SK-N-SH treated with all-trans-retinoic acid at 6 μM for 48 hours (cell line): ENCODE measurements at regions not wholly inside any gene's neighbourhood (a gene's known extent, or its start where the extent isn't known, plus 50 kb on each side); places are given as distances from the start of the nearest gene placed in this dataset.

Source experiments
- ARNTL ChIP-seq: fragments of 450-650 bp; formaldehyde crosslinking; IDR thresholded peaks from 2 replicates; pipeline ENCODE4 v1.5.0; 2020; ENCODE audit warnings: low read depth, mild to moderate bottlenecking, moderate library complexity, borderline replicate concordance
- ESRRG ChIP-seq: fragments of 250-450 bp; sonication (Bioruptor Pico); IDR thresholded peaks from 2 replicates; pipeline ENCODE4 v1.6.1; 2021; ENCODE audit warnings: mild to moderate bottlenecking
- GLIS3 ChIP-seq: fragments of 250-450 bp; sonication (Bioruptor Pico); IDR thresholded peaks from 2 replicates; pipeline ENCODE4 v1.5.0; 2020; ENCODE audit warnings: mild to moderate bottlenecking, moderate library complexity
- OSR1 ChIP-seq: fragments of 250-450 bp; sonication (Bioruptor Pico); IDR thresholded peaks from 2 replicates; pipeline ENCODE4 v1.8.0; 2022; ENCODE audit warnings: moderate library complexity, mild to moderate bottlenecking, inconsistent platforms
- POU6F1 ChIP-seq: fragments of 250-450 bp; sonication (Bioruptor Pico); IDR thresholded peaks from 2 replicates; pipeline ENCODE4 v1.8.0; 2021; ENCODE audit warnings: low read depth, mild to moderate bottlenecking, moderate library complexity, borderline replicate concordance
- PPARA ChIP-seq: fragments of 250-450 bp; sonication (Bioruptor Pico); IDR thresholded peaks from 2 replicates; pipeline ENCODE4 v1.5.0; 2020; ENCODE audit warnings: mild to moderate bottlenecking, borderline replicate concordance
- RARB ChIP-seq: fragments of 250-450 bp; sonication (Bioruptor Pico); IDR thresholded peaks from 2 replicates; pipeline ENCODE4 v1.8.0; 2021; ENCODE audit warnings: mild to moderate bottlenecking, moderate library complexity
- TCF4 ChIP-seq: fragments of 250-450 bp; sonication (Bioruptor Pico); IDR thresholded peaks from 2 replicates; pipeline ENCODE4 v1.8.0; 2021; ENCODE audit warnings: mild to moderate bottlenecking, moderate library complexity, borderline replicate concordance
- ZC3H10 ChIP-seq: fragments of 250-450 bp; sonication (Bioruptor Pico); IDR thresholded peaks from 2 replicates; pipeline ENCODE4 v1.5.1; 2021; ENCODE audit warnings: mild to moderate bottlenecking, moderate library complexity
- ZFP3 ChIP-seq: fragments of 250-450 bp; sonication (Bioruptor Pico); IDR thresholded peaks from 2 replicates; pipeline ENCODE4 v1.5.0; 2020; ENCODE audit warnings: mild to moderate bottlenecking, moderate library complexity
- ZNF70 ChIP-seq: fragments of 450-650 bp; formaldehyde crosslinking; IDR thresholded peaks from 2 replicates; pipeline ENCODE4 v1.5.0; 2020; ENCODE audit warnings: mild to moderate bottlenecking, moderate library complexity
- ZNF8 ChIP-seq: fragments of 450-650 bp; formaldehyde crosslinking; IDR thresholded peaks from 2 replicates; pipeline ENCODE4 v1.5.0; 2020; ENCODE audit warnings: mild to moderate bottlenecking, moderate library complexity
- TF ChIP-seq, protein P1 (sequence below): fragments of 250-450 bp; sonication (Bioruptor Pico); IDR thresholded peaks from 2 replicates; pipeline ENCODE4 v1.5.1; 2020; ENCODE audit warnings: low read depth, mild to moderate bottlenecking, moderate library complexity
- TF ChIP-seq, protein P2 (sequence below): fragments of 250-450 bp; sonication (Bioruptor Pico); IDR thresholded peaks from 2 replicates; pipeline ENCODE4 v1.8.0; 2020; ENCODE audit warnings: mild to moderate bottlenecking, moderate library complexity, borderline replicate concordance

- TF ChIP-seq ZFP3 (no peak), ESRRG (no peak), RARB (CRISPR knock-in tag) (no peak), POU6F1 (no peak), ZC3H10 (CRISPR knock-in tag) (no peak), ZNF8 (no peak), OSR1 (CRISPR knock-in tag) (no peak), GLIS3 (CRISPR knock-in tag) (no peak), TCF4 (CRISPR knock-in tag) (no peak), PPARA (CRISPR knock-in tag) (no peak), ARNTL (CRISPR knock-in tag) (no peak), ZNF70 (CRISPR knock-in tag) (no peak)
- TF ChIP-seq, protein P1, sequence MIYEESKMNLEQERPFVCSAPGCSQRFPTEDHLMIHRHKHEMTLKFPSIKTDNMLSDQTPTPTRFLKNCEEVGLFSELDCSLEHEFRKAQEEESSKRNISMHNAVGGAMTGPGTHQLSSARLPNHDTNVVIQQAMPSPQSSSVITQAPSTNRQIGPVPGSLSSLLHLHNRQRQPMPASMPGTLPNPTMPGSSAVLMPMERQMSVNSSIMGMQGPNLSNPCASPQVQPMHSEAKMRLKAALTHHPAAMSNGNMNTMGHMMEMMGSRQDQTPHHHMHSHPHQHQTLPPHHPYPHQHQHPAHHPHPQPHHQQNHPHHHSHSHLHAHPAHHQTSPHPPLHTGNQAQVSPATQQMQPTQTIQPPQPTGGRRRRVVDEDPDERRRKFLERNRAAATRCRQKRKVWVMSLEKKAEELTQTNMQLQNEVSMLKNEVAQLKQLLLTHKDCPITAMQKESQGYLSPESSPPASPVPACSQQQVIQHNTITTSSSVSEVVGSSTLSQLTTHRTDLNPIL, result no peak
- TF ChIP-seq, protein P2, sequence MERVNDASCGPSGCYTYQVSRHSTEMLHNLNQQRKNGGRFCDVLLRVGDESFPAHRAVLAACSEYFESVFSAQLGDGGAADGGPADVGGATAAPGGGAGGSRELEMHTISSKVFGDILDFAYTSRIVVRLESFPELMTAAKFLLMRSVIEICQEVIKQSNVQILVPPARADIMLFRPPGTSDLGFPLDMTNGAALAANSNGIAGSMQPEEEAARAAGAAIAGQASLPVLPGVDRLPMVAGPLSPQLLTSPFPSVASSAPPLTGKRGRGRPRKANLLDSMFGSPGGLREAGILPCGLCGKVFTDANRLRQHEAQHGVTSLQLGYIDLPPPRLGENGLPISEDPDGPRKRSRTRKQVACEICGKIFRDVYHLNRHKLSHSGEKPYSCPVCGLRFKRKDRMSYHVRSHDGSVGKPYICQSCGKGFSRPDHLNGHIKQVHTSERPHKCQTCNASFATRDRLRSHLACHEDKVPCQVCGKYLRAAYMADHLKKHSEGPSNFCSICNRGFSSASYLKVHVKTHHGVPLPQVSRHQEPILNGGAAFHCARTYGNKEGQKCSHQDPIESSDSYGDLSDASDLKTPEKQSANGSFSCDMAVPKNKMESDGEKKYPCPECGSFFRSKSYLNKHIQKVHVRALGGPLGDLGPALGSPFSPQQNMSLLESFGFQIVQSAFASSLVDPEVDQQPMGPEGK (CRISPR knock-in tag), result no peak
Observed at GRCh38 chr4:110793381-110793801, 170.5 kb upstream of the PITX2 start.
